GM18511 (cell line): ENCODE measurements at regions not wholly inside any gene's neighbourhood (a gene's known extent, or its start where the extent isn't known, plus 50 kb on each side); places are given as distances from the start of the nearest gene placed in this dataset.
"Not testable (repeated sequence)": the region's sequence is repeated elsewhere in the genome, so short reads cannot be mapped to it uniquely, and the experiment has no call there.

Experiments
- ATAC-seq: cut with Tn5 transposase; IDR thresholded peaks from one replicate; pipeline ENCODE4 v1.9.1; 2021; ENCODE audit warnings: mild to moderate bottlenecking, moderate library complexity; ENCODE audit not compliant: unreplicated experiment

GRCh38 chr10:8278099-8278498, 223.6 kb downstream of the GATA3 start:
- no peak for ATAC-seq

- no peak for ATAC-seq
Observed at GRCh38 chr10:8279598-8279997, 225.1 kb downstream of the GATA3 start.

GRCh38 chr10:8280946-8281345, 226.5 kb downstream of the GATA3 start:
- no peak for ATAC-seq

- no peak for ATAC-seq
Observed at GRCh38 chr10:8282340-8282739, 227.9 kb downstream of the GATA3 start.

- no peak for ATAC-seq
Observed at GRCh38 chr10:8283166-8283905, 228.8 kb downstream of the GATA3 start.

GRCh38 chr10:8283986-8284385, 229.5 kb downstream of the GATA3 start:
- ATAC-seq: no peak

GRCh38 chr10:8285970-8286369, 231.5 kb downstream of the GATA3 start:
- not testable (repeated sequence) for ATAC-seq

GRCh38 chr10:8288600-8288999, 234.1 kb downstream of the GATA3 start:
- no peak for ATAC-seq

- no peak for ATAC-seq
Observed at GRCh38 chr10:8289186-8289924, 234.9 kb downstream of the GATA3 start.

- no peak for ATAC-seq
Observed at GRCh38 chr10:8294779-8295178, 240.3 kb downstream of the GATA3 start.

GRCh38 chr10:8295311-8295710, 240.8 kb downstream of the GATA3 start:
- no peak for ATAC-seq

- ATAC-seq: no peak
Observed at GRCh38 chr10:8296090-8296733, 241.7 kb downstream of the GATA3 start.

- no peak for ATAC-seq
Observed at GRCh38 chr10:8296734-8297101, 242.2 kb downstream of the GATA3 start.

GRCh38 chr10:8297107-8297506, 242.6 kb downstream of the GATA3 start:
- ATAC-seq: no peak

GRCh38 chr10:8297959-8298358, 243.5 kb downstream of the GATA3 start:
- ATAC-seq: no peak

GRCh38 chr10:8298896-8299570, 244.5 kb downstream of the GATA3 start:
- ATAC-seq: no peak

GRCh38 chr10:8300925-8301324, 246.4 kb downstream of the GATA3 start:
- no peak for ATAC-seq

GRCh38 chr10:8301333-8301732, 246.8 kb downstream of the GATA3 start:
- ATAC-seq: no peak

- ATAC-seq: no peak
Observed at GRCh38 chr10:8301831-8302230, 247.3 kb downstream of the GATA3 start.

GRCh38 chr10:8302565-8302964, 248.1 kb downstream of the GATA3 start:
- ATAC-seq: no peak

GRCh38 chr10:8304861-8305260, 250.4 kb downstream of the GATA3 start:
- no peak for ATAC-seq
